K562 (cell line): ENCODE measurements at regions not wholly inside any gene's neighbourhood (a gene's known extent, or its start where the extent isn't known, plus 50 kb on each side); places are given as distances from the start of the nearest gene placed in this dataset.

Experiments used
- ATAC-seq: fragments of 200-7000 bp; cut with Tn5 transposase; 3 replicates; pipeline ENCODE4 v1.9.1; 2020; ENCODE audit warnings: moderate library complexity
- BruUV-seq: library from RNA; stranded (reverse); fragments of 400-500 nt; replicated peaks from 2 replicates; lab custom pipeline; 2021; lab: Mats Ljungman, UMichigan
- CTCF ChIA-PET: fragments of 300-600 bp; formaldehyde crosslinking; extraction: SDS; loops from one replicate; lab custom pipeline; 2021; ENCODE audit warnings: low intra/inter-chr PET ratio; lab: Yijun Ruan, JAX
- POLR2A ChIA-PET: fragments of 300-600, 350-650 bp; sonication (Branson Sonifier 250); formaldehyde crosslinking; extraction: SDS; loops from one replicate; lab custom pipeline; 2021; ENCODE audit warnings: antibody characterized with exemption, inconsistent platforms; lab: Yijun Ruan, JAX
- DNase-seq, 4 experiments: peaks; one replicate each; pipeline versions ENCODE4 v3.0.0 to v3.0.0-alpha.2; 2011 to 2018; ENCODE audit warnings: low spot score in 3 of 4, mixed read lengths in 3 of 4; ENCODE audit errors: extremely low read depth in 1 of 4
- FAIRE-seq: peaks from 2 replicates; lab custom pipeline; 2011; peaks lifted over from hg19 to GRCh38; lab: Jason Lieb, UNC
- H2AFZ ChIP-seq: 2 replicates; pipeline ENCODE4 v1.6.0; 2011; ENCODE audit warnings: low read depth, low read length, control low read depth, inconsistent platforms
- H3K27ac ChIP-seq: fragments of 200-600 bp; 3 replicates; pipeline ENCODE4 v1.8.0; 2011; ENCODE audit warnings: low read depth, mild to moderate bottlenecking, control low read depth, inconsistent platforms, low read length, moderate library complexity, mixed read lengths; ENCODE audit errors: extremely low read depth
- H3K27me3 ChIP-seq, 2 experiments: fragments of 300-600 bp in 1 of 2; 2 replicates in 1 of 2; 3 replicates in 1 of 2; pipeline versions ENCODE4 v1.6.0 to v1.8.0; 2011; ENCODE audit warnings: inconsistent platforms in 2 of 2, low read length in 2 of 2, mild to moderate bottlenecking in 1 of 2, mixed read lengths in 1 of 2, moderate library complexity in 1 of 2; ENCODE audit not compliant: control insufficient read depth in 2 of 2, insufficient read depth in 2 of 2
- H3K36me3 ChIP-seq: fragments of 300-600 bp; 3 replicates; pipeline ENCODE4 v1.8.0; 2011; ENCODE audit warnings: mild to moderate bottlenecking, low read length, inconsistent platforms; ENCODE audit not compliant: control insufficient read depth, insufficient read depth
- H3K4me1 ChIP-seq, 2 experiments: fragments of 200-600 bp in 1 of 2; replicated peaks in 1 of 2; 2 replicates in 1 of 2; 3 replicates in 1 of 2; pipeline versions ENCODE4 v1.5.1 to v1.8.0; 2011; ENCODE audit warnings: inconsistent platforms in 2 of 2, low read length in 2 of 2, mild to moderate bottlenecking in 1 of 2, mixed read lengths in 1 of 2, moderate library complexity in 1 of 2; ENCODE audit not compliant: control insufficient read depth in 2 of 2, insufficient read depth in 2 of 2
- H3K4me2 ChIP-seq: 2 replicates; pipeline ENCODE4 v1.6.1; 2011; ENCODE audit warnings: low read length, control low read depth, inconsistent platforms, mixed read lengths; ENCODE audit not compliant: insufficient read depth
- H3K4me3 ChIP-seq: fragments of 200-600 bp; sonication (generic), shearing (Covaris generic); 2 replicates; pipeline ENCODE4 v1.5.1; 2016; ENCODE audit warnings: control low read depth, inconsistent platforms
- H3K79me2 ChIP-seq: fragments of 200-600 bp; 3 replicates; pipeline ENCODE4 v1.8.0; 2011; ENCODE audit warnings: low read length, inconsistent platforms; ENCODE audit not compliant: control insufficient read depth, insufficient read depth
- H3K9ac ChIP-seq, 2 experiments: 2 replicates each; pipeline versions ENCODE4 v1.6.0 to v1.6.1; 2011; ENCODE audit warnings: low read depth in 2 of 2, low read length in 2 of 2, control low read depth in 1 of 2, inconsistent platforms in 1 of 2, mild to moderate bottlenecking in 1 of 2, mixed read lengths in 1 of 2; ENCODE audit not compliant: insufficient read depth in 1 of 2
- H3K9me1 ChIP-seq: one replicate; pipeline ENCODE4 v1.6.0; 2011; ENCODE audit warnings: inconsistent platforms, mild to moderate bottlenecking, low read length, moderate library complexity; ENCODE audit not compliant: control insufficient read depth, insufficient read depth
- H3K9me3 ChIP-seq: replicated peaks from 2 replicates; pipeline ENCODE4 v1.5.1; 2011; ENCODE audit warnings: low read depth, low read length, inconsistent platforms; ENCODE audit not compliant: control insufficient read depth, insufficient read depth
- H4K20me1 ChIP-seq: replicated peaks from 2 replicates; pipeline ENCODE4 v1.6.1; 2011; ENCODE audit warnings: low read length, inconsistent platforms, mixed read lengths; ENCODE audit not compliant: control insufficient read depth, insufficient read depth
- ETV1 ChIP-seq: fragments of 450-650 bp; conservative IDR thresholded peaks from 2 replicates; pipeline ENCODE4 v1.6.1; 2016; ENCODE audit warnings: missing genetic modification characterization, control low read depth, low read depth, missing compliant biosample characterization
- FOXA3 ChIP-seq, 2 experiments: fragments of 450-650 bp in 1 of 2; sonication (generic) in 1 of 2; formaldehyde crosslinking; IDR thresholded peaks in 1 of 2; conservative IDR thresholded peaks in 1 of 2; 2 replicates each; pipeline versions ENCODE4 v1.4.0 to v1.8.0; 2020 to 2022; ENCODE audit warnings: mild to moderate bottlenecking in 2 of 2, missing genetic modification reagents in 1 of 2
- RAD21 ChIP-seq, 2 experiments: fragments of 250-450 bp in 1 of 2; fragments of 450-650 bp in 1 of 2; sonication (Bioruptor Pico) in 1 of 2; formaldehyde crosslinking in 1 of 2; IDR thresholded peaks in 1 of 2; conservative IDR thresholded peaks in 1 of 2; 2 replicates each; pipeline versions ENCODE4 v1.4.0 to v1.8.0; 2020 to 2022; ENCODE audit warnings: mild to moderate bottlenecking in 2 of 2, moderate library complexity in 1 of 2
- RBM34 ChIP-seq: fragments of 200-400 bp; formaldehyde crosslinking; IDR thresholded peaks from 2 replicates; pipeline ENCODE4 v1.6.1; 2018; ENCODE audit warnings: low read length, borderline replicate concordance; ENCODE audit not compliant: insufficient read depth
- SAFB2 ChIP-seq: fragments of 200-400 bp; formaldehyde crosslinking; IDR thresholded peaks from 2 replicates; pipeline ENCODE4 v1.6.1; 2018; ENCODE audit warnings: borderline replicate concordance, low read length, low read depth, moderate library complexity; ENCODE audit not compliant: severe bottlenecking
- SMARCA5 ChIP-seq: fragments of 450-650 bp; IDR thresholded peaks from 2 replicates; pipeline ENCODE4 v1.6.1; 2016
- TAF15 ChIP-seq: fragments of 200-400 bp; formaldehyde crosslinking; IDR thresholded peaks from 2 replicates; pipeline ENCODE4 v1.6.1; 2017; ENCODE audit warnings: mild to moderate bottlenecking, low read depth, low read length, moderate library complexity
- TEAD1 ChIP-seq, 2 experiments: fragments of 450-650 bp in 1 of 2; sonication (generic) in 1 of 2; formaldehyde crosslinking; IDR thresholded peaks; 2 replicates each; pipeline versions ENCODE4 v1.4.0 to v1.8.0; 2020 to 2022; ENCODE audit warnings: mild to moderate bottlenecking in 2 of 2, missing genetic modification reagents in 1 of 2
- USF2 ChIP-seq: sonication (generic); formaldehyde crosslinking; IDR thresholded peaks from 2 replicates; pipeline ENCODE4 v1.5.0; 2020; ENCODE audit warnings: missing genetic modification reagents
- ZFP36 ChIP-seq: fragments of 150-350 bp; IDR thresholded peaks from 2 replicates; pipeline ENCODE4 v1.6.1; 2018; ENCODE audit warnings: low read length, low read depth; ENCODE audit not compliant: partially characterized antibody
- WGBS: fragments of 100-300 bp; shearing (Covaris generic); methylation state at CpG from one replicate; pipeline ENCODE4 v1.1.6; 2016; ENCODE audit warnings: low coverage, mixed read lengths; ENCODE audit not compliant: insufficient coverage; ENCODE audit errors: missing lambda C conversion rate; 5-methylcytosine and 5-hydroxymethylcytosine counted together
- in situ Hi-C: fragments of 300-500 bp; cut with MboI; formaldehyde crosslinking; loops from 4 replicates; pipeline ENCODE4 v1.15.0; 2018; ENCODE audit warnings: inconsistent platforms, mixed read lengths
- intact Hi-C: fragments of 100-400 bp; cut with micrococcal nuclease; formaldehyde crosslinking; loops from 2 replicates; pipeline ENCODE4 v1.14.2; 2022
- TF ChIP-seq, protein P1 (sequence below): fragments of 150-350 bp; IDR thresholded peaks from 2 replicates; pipeline ENCODE4 v1.6.1; 2014; ENCODE audit warnings: low read depth, mild to moderate bottlenecking, low read length, borderline replicate concordance
- TF ChIP-seq, protein P2 (sequence below), 3 experiments: IDR thresholded peaks in 2 of 3; conservative IDR thresholded peaks in 1 of 3; 2 replicates each; pipeline ENCODE4 v1.5.1; 2011 to 2012; ENCODE audit warnings: low read length in 3 of 3, mild to moderate bottlenecking in 3 of 3, control low read depth in 2 of 3, improper control_type of control experiment in 1 of 3, inconsistent platforms in 1 of 3, low read depth in 1 of 3, mixed read lengths in 1 of 3, moderate library complexity in 1 of 3; ENCODE audit not compliant: insufficient read depth in 2 of 3
- TF ChIP-seq, protein P3 (sequence below): fragments of 450-650 bp; formaldehyde crosslinking; IDR thresholded peaks from 2 replicates; pipeline ENCODE4 v1.4.0; 2022; ENCODE audit warnings: mild to moderate bottlenecking, moderate library complexity

DNA sequence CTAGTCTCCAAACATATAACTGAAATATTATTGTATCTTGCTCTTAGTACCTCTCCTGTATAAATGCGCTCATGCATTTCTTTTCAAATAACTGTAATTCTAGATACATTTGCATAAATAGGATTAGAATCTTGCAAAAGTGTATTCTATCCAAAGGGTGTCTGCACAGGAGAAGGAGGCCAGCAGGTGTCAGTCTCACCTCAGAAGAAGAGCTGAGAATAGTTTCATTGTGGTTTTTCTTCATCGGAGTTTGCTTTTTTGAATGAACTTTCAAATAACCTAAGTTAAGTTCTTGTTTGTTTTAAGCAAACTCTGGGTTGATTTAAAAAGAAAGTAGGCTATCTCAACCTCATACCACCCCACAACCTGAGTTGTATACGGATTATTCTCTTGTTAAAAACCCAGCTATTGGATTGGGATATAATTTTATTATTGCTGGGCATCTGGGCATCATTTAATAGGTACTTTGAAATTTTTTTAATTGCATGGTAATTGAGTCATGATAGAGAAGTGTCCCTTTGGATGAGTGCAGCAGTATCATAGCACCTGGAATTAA is 125.0 kb upstream of the MLIP start:
- Histone ChIP-seq H4K20me1 (no peaks in the 10 kb centered on the region), H3K27ac (no peak overlapping the region), H3K4me3 (no peak overlapping the region), H3K27me3 (no peaks in the 10 kb centered on the region), H3K4me2 (no peak overlapping the region), H3K9ac (no peak overlapping the region), H3K9me1 (no peaks in the 10 kb centered on the region), H2AFZ (no peak overlapping the region), H3K9me3 (no peaks in the 10 kb centered on the region), H3K79me2 (no peaks in the 10 kb centered on the region), H3K4me1 (no peaks in the 10 kb centered on the region)
- intact Hi-C loops (no loop called here), in situ Hi-C loops (no loop called here)
- 2% methylated on average over 3 of the region's 3 CpGs for WGBS
- DNase-seq, result no peak
- FAIRE-seq, result no peak
- CTCF ChIA-PET, result interaction anchor here (0.6 kb wide), 1 partner anchor 859 kb away, joined by 3 read pairs; no protein-coding TSS in a partner anchor
- POLR2A ChIA-PET, result no interaction called here
- BruUV-seq, result no TSS peak
- no peak for TF ChIP-seq SAFB2
- TF ChIP-seq ETV1 (tag), result no peak
- TF ChIP-seq, protein P1, sequence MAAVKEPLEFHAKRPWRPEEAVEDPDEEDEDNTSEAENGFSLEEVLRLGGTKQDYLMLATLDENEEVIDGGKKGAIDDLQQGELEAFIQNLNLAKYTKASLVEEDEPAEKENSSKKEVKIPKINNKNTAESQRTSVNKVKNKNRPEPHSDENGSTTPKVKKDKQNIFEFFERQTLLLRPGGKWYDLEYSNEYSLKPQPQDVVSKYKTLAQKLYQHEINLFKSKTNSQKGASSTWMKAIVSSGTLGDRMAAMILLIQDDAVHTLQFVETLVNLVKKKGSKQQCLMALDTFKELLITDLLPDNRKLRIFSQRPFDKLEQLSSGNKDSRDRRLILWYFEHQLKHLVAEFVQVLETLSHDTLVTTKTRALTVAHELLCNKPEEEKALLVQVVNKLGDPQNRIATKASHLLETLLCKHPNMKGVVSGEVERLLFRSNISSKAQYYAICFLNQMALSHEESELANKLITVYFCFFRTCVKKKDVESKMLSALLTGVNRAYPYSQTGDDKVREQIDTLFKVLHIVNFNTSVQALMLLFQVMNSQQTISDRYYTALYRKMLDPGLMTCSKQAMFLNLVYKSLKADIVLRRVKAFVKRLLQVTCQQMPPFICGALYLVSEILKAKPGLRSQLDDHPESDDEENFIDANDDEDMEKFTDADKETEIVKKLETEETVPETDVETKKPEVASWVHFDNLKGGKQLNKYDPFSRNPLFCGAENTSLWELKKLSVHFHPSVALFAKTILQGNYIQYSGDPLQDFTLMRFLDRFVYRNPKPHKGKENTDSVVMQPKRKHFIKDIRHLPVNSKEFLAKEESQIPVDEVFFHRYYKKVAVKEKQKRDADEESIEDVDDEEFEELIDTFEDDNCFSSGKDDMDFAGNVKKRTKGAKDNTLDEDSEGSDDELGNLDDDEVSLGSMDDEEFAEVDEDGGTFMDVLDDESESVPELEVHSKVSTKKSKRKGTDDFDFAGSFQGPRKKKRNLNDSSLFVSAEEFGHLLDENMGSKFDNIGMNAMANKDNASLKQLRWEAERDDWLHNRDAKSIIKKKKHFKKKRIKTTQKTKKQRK, result no peak
- TF ChIP-seq FOXA3 (CRISPR knock-in tag; conservative IDR thresholded peaks at IDR 0.05 in 1 of 2, IDR thresholded peaks at IDR 0.05 in 1 of 2), result no peak
- TF ChIP-seq USF2 (CRISPR knock-in tag), result no peak
- TF ChIP-seq TEAD1 (CRISPR knock-in tag; IDR thresholded peaks at IDR 0.05), result no peak
- TF ChIP-seq RAD21 (CRISPR knock-in tag; conservative IDR thresholded peaks at IDR 0.05 in 1 of 2, IDR thresholded peaks at IDR 0.05 in 1 of 2), result peak; percentile 18 to 48; a peak in 2 of 4 replicates
- no peak for TF ChIP-seq ZFP36
- TF ChIP-seq TAF15, result no peak
- TF ChIP-seq SMARCA5, result no peak
- TF ChIP-seq, protein P2, sequence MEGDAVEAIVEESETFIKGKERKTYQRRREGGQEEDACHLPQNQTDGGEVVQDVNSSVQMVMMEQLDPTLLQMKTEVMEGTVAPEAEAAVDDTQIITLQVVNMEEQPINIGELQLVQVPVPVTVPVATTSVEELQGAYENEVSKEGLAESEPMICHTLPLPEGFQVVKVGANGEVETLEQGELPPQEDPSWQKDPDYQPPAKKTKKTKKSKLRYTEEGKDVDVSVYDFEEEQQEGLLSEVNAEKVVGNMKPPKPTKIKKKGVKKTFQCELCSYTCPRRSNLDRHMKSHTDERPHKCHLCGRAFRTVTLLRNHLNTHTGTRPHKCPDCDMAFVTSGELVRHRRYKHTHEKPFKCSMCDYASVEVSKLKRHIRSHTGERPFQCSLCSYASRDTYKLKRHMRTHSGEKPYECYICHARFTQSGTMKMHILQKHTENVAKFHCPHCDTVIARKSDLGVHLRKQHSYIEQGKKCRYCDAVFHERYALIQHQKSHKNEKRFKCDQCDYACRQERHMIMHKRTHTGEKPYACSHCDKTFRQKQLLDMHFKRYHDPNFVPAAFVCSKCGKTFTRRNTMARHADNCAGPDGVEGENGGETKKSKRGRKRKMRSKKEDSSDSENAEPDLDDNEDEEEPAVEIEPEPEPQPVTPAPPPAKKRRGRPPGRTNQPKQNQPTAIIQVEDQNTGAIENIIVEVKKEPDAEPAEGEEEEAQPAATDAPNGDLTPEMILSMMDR (IDR thresholded peaks at IDR 0.05 in 2 of 3, conservative IDR thresholded peaks at IDR 0.05 in 1 of 3; ENCODE audit: insufficient read depth in 2 of 3, low read depth in 1 of 3, low read length in 3 of 3), result peak in 2 of 3 experiments; percentile 26 to 27; a peak in 3 of 6 replicates
- no peak for TF ChIP-seq RBM34
- TF ChIP-seq, protein P3, sequence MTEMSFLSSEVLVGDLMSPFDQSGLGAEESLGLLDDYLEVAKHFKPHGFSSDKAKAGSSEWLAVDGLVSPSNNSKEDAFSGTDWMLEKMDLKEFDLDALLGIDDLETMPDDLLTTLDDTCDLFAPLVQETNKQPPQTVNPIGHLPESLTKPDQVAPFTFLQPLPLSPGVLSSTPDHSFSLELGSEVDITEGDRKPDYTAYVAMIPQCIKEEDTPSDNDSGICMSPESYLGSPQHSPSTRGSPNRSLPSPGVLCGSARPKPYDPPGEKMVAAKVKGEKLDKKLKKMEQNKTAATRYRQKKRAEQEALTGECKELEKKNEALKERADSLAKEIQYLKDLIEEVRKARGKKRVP (CRISPR knock-in tag), result no peak
- TF ChIP-seq, all 486 proteins: peak for 2
- no peaks in the 10 kb centered on the region for H3K36me3 ChIP-seq
- no peak for ATAC-seq
